Activated CD8-positive, alpha-beta memory T cell treated with anti-CD3 and anti-CD28 coated beads for 4 hours (primary cell): ENCODE measurements at regions not wholly inside any gene's neighbourhood (a gene's known extent, or its start where the extent isn't known, plus 50 kb on each side); places are given as distances from the start of the nearest gene placed in this dataset.

Source experiments
- DNase-seq, 2 donors: peaks; one replicate each; pipeline ENCODE4 v3.0.0-alpha.2; 2020; ENCODE audit warnings: low read depth in 2 of 2

DNA sequence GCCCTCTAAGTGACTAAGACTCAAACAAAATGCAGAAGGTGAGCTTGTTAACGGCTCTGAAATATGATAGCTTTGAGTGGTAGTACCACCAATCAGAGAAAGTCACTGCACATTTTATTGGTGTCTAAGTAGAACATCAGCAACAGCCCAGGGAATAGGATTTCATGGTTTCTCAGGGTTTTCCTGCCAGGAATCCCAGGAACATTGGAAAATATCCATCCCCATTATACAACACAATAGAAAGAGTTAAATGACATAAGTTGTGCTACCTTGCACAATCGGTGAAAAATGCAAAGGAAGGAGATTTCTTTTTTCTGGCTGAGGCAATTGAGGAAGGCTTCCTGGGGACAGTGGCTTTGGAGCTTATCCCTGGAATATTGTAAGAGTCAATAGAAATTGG lies 283.1 kb downstream of the HLX start:
- no peak for DNase-seq

GRCh38 chr1:221162939-221163338 lies 283.7 kb downstream of the HLX start:
- no peak for DNase-seq

DNA sequence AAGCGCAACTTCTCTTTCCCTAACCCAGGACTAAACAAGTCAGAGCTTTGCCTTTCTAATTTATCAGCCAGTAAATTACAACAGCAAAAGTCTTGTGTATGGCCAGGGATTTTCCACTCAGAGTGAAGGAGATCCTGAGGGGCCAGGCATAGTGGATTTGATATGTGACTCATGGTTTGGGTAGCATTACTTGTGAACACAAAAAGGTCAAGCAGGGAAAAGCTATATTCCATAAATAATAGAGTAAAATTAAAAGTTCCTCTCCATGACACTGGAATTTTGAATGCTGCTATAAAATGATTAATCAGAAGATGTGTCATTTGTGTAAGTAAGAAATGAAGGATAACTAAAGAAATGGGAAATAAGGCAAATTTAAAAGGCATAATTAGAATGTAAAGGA lies 284.8 kb downstream of the HLX start:
- no peak for DNase-seq

DNA sequence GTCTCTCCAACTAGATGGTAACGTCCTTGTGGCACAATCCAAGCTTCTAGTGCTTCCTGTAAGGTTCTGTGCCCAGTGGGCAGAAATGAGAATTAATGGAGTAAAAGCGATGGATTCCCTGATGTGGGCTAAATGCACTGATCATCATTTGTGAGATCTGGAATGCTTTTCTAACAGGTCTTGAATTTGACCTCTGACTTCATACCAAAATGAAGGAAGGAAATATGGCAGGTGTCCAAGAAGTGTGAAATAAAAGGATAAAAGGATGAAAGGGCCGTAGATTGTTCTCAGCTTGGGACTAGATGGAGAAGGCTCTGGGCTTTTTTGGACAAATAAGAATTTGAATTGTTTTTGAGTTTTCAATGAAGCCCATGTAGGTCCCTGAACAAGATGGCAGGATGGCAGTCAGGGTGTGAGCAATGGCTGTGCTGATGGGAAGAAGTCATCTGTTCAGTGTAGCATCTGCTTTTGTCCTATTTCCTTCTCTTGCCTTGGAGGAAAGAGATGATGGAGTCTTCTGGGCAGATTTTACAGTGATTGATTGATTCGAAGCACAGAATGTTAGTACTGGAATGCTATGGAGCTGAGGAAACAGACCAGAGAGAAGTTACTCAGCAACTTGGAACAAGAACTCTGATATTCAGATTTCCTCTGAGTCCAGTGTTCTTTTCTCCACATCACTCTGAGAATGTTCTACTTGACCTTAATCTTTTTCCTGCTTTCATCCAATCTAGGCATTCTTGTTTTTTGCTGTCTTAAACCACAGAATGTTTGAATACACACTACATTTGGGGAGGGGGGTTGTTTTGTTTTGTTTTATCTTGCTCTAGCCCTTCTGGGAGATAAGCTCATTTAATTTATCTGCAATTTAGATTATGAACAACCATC lies 286.0 kb downstream of the HLX start:
- DNase-seq = no peak

DNA sequence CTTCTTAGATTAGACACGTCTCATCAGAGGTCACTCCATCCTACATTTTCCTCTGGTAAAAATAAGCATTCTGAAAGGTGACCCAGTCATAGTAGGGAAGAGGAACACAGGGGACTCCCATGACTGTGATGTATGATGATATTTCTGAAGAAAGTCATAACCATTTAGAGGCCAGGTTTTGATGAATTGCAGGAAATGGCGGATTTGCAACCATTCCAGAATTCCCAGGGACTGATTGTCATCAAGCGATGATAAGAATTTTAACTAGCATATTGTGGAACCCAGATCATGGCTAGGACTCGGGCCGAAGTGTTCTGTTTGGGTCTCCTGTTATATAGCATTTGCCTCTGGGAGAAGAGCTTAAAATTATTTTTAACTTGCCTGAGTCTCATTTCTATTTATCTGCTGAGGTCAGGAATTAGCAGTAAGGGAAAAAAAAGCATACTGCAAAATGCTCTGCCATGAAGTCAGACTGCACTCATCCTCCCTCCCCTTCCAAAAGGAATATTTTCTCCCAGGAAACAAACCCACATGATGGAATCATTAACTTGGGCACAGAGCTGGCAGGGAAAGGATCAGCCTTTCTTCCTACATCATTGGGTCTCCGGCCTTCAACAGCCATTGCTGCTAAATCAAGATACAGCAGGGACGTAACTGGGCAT lies 286.7 kb downstream of the HLX start:
- no peak for DNase-seq

GRCh38 chr1:221166559-221167318 lies 287.5 kb downstream of the HLX start:
- no peak for DNase-seq

GRCh38 chr1:221169447-221169889 lies 290.2 kb downstream of the HLX start:
- no peak for DNase-seq

DNA sequence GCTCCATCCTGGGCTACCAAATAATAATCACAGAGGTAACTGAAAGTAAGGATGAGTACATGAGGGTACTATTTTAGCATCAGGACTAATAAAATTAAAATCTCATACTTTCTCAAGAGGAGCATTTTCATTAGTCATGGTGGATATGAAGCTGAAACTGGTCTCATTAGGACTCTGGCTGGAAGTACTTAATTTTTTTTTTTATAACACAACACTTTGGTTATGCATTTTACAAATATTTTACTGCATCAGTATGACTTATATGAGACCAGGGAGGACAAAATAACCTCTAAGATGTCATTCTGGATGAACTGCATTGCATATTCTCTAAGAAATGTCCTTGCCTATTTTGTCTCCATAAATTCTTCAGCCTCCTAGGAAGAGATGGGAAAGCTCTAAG lies 290.9 kb downstream of the HLX start:
- DNase-seq = no peak

DNA sequence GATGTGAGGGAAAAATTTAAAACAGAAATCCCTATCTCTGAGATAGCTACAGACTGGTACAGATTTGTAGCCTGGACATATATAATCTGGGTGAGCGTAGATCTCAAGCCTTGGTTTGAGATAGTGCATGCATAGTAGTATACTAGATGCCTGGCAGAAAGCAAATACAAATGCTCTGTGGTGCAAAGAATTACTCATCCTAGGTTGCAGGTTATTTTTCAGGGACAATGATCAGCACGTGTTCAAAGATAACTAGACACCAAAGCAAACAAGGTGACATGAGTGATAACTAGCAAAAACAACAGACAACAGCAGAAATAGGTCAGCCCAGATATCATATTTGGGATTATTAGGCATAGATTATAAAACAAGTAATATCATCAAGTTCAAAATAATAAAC lies 292.5 kb downstream of the HLX start:
- DNase-seq = no peak

DNA sequence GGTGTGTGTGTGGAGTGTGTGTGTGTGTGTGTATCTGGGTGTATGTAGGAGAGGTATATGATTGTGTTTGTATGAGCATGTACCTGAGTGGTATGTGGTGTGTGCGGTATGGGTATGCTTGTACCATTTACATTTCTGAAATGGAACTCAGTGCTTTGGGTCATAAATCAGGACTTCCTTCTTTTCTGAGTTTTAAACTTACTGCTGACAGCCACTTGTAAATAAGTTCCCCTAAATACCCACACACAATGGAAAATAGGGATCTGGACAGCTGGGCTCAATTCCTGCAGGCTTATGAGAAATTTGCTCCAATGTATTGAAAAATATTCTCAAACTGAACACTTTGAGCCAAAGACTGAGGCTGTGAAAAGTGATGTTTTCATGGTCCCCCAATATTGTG lies 293.6 kb downstream of the HLX start:
- no peak for DNase-seq

GRCh38 chr1:221174330-221174993 lies 295.2 kb downstream of the HLX start:
- no peak for DNase-seq

DNA sequence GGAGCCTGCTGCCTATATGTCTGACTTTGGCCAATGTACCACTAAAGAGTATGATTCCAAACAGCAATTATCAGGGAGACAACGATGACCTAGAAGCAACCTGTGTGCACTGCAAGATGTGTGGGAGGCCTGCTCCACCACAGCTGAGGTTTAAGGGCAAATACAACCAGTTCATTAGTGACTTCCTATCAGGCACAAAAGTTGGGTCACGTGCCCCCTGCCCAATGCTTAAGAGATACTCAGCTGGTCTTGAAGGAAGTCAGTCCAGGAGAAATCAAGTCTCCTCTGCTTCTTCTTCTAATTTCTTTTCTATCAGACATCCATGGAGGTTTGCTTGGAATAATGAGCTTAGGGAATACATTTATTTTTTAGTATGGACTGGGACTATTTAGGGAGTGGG lies 296.0 kb downstream of the HLX start:
- DNase-seq = no peak

- DNase-seq = no peak
These were observed 301.6 kb downstream of the HLX start for GRCh38 chr1:221180704-221181368.

- no peak for DNase-seq
These were observed 303.7 kb downstream of the HLX start for GRCh38 chr1:221182791-221183533.

- DNase-seq = no peak
These were observed 305.0 kb downstream of the HLX start for GRCh38 chr1:221184131-221184794.

DNA sequence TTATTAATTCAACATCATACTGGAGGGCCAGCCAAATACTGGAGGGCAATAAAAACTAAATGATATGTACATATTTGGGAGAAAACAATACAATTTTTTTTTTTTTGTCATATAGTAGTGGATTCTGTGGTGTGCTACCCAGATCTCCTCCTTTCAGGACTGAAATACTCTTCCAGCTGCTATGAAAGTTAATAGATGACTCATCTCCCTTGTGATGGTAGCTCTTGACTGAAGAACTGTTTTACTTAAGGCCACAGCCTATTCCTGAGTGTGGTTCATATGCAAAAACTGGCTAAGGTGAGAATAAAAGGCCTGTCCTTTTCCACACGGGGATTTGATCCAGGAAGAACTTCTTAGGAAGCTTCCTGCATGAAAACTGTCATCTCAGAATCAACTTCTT lies 307.9 kb downstream of the HLX start:
- DNase-seq = no peak

- DNase-seq = no peak
These were observed 309.2 kb downstream of the HLX start for GRCh38 chr1:221188458-221188857.

- no peak for DNase-seq
These were observed 311.0 kb downstream of the HLX start for GRCh38 chr1:221190249-221190648.

DNA sequence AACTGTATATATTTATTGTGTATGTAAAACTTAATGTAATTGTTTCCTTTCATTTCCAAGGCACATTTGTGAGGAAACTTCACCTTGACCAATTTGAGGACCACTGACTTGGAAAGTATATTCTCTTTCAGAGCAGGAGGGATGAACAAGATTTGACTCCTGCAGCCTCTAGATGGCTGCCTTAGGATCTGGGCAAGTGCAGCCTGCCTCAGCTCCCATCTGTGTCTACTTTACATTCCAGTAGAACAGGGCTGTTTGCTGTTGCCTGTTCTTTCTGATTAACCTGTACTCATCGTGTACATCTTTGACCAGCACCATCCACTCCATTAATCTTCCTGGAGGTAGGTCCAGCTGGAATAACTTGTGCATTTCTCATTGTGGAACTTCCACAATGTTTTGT lies 312.8 kb downstream of the HLX start:
- DNase-seq = no peak

DNA sequence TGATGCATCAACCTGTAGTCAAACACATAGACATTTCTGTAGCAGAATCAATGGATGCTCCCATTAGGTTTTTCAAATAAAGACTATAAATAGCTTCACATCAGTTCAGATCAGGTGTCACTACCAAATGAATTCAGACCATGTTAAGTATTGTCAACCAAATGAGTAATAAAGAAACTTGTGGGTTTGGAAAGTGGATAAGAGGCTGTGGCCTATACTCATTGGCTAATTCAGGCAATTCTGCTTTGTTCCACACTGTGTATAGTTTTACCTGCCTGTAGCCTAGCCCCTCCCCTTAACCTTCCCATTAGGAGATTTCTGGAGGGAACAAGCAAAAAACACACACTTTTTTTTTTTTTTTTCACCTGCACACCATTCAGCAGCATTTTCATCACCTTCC lies 321.2 kb downstream of the HLX start:
- no peak for DNase-seq
